ENCODE measurements at regions not wholly inside any gene's neighbourhood (a gene's known extent, or its start where the extent isn't known, plus 50 kb on each side); places are given as distances from the start of the nearest gene placed in this dataset.

- intact Hi-C loops (cut with DNase I; ENCODE audit: low total_unique reads) = no loop called here
- WGBS, 2 donors = 58 to 60% methylated on average over 4 of the region's 4 CpGs
- no peak overlapping the region for H3K4me3 ChIP-seq (ENCODE audit: low read depth, poor library complexity, severe bottlenecking)
- DNase-seq (ENCODE audit: low spot score in 2 of 2) = no peak
- no peak for TF ChIP-seq POLR2A (IDR thresholded peaks at IDR 0.05)
- TF ChIP-seq CTCF (IDR thresholded peaks at IDR 0.05) = no peak
Observed at GRCh38 chr5:51286046-51286445, 97.2 kb upstream of the ISL1 start.

DNA sequence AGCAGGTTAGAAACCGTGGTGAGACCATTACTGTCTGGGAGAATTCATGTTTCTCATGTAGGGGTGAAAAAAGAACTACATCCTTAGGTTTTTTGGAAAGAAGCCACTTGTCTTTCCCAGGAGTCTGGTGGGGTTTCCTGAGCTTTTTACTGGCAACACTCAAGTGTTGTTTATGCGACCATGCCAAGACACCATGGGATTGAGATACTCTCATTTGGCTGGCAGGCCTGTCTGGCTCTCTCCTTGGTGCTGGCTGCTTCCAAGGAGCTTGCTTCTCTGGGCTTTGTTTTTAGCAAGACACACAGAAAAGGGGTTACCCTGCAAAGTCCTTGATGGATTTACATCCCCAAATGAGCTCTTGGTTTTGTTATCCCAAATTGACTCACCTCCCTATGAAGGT, 80.9 kb upstream of the ISL1 start:
- intact Hi-C loops (cut with DNase I; ENCODE audit: low total_unique reads) = no loop called here
- no peak overlapping the region for H3K4me3 ChIP-seq (ENCODE audit: low read depth, poor library complexity, severe bottlenecking)
- TF ChIP-seq CTCF (IDR thresholded peaks at IDR 0.05) (no peak), POLR2A (IDR thresholded peaks at IDR 0.05) (no peak)
- DNase-seq (ENCODE audit: low spot score in 2 of 2) = no peak
- WGBS, 2 donors = 53 to 56% methylated on average over 2 of the region's 2 CpGs

GRCh38 chr5:51326844-51327243, 56.4 kb upstream of the ISL1 start:
- no peak for DNase-seq (ENCODE audit: low spot score in 2 of 2)
- no peak overlapping the region for H3K4me3 ChIP-seq (ENCODE audit: low read depth, poor library complexity, severe bottlenecking)
- 30 to 33% methylated on average over 1 of the region's 1 CpG for WGBS, 2 donors
- intact Hi-C loops (cut with DNase I; ENCODE audit: low total_unique reads) = no loop called here
- TF ChIP-seq POLR2A (IDR thresholded peaks at IDR 0.05) (no peak), CTCF (IDR thresholded peaks at IDR 0.05) (no peak)
